Muscle of back (tissue), 3 donors: ENCODE measurements at regions not wholly inside any gene's neighbourhood (a gene's known extent, or its start where the extent isn't known, plus 50 kb on each side); places are given as distances from the start of the nearest gene placed in this dataset.
"Not testable (repeated sequence)": the region's sequence is repeated elsewhere in the genome, so short reads cannot be mapped to it uniquely, and the experiment has no call there.

Experiments used
- DNase-seq, 3 donors: peaks; one replicate each; pipeline versions ENCODE4 v3.0.0 to v3.0.0-alpha.2; 2013

- DNase-seq = peak in 2 of 3 donors; percentile 6 to 23
Observed at GRCh38 chr13:70310396-70311119, 202.3 kb upstream of the KLHL1 start.

DNA sequence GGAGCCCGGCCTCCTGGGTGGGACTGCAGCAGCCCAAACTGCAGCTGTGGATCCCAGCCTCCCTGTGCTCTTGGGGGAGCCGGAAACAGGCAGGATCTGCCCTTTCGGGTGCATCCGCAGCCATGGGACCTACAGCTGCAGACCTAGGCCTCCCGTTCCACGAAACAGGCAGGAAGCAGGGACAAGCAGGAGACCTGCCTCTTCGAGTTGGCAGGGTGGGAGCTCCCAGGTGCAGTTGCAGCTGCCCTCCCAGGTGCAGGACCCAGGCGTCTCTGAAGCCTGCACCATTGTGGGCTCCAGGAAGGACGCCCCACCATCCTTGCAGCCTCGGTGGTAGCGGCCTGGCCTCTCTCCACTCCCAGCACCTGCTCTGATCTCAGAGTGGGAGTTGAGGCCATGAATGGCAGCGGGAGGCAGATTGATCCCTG lies 189.0 kb upstream of the KLHL1 start:
- no peak for DNase-seq

DNA sequence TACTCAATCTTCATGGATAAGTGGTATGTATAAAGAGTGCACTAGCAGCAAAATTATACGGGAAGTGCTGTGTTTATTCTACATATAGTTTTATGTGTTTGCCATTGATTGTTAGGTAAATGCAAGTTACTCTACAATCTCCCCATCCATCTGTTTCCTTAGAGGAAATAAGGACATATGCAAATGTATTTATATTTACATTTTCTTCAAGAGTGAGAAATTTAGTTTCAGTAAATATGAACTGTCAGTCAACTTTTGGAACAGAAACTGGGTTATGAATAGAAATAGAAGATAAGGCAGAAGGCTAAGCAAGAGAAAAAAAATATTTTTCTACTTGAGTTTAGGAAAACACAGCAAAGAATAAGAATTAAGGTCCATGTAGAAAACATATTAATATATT lies 176.1 kb upstream of the KLHL1 start:
- no peak for DNase-seq

GRCh38 chr13:70275841-70276240 lies 167.6 kb upstream of the KLHL1 start:
- no peak for DNase-seq

GRCh38 chr13:70255406-70255991 lies 147.2 kb upstream of the KLHL1 start:
- no peak for DNase-seq

- no peak for DNase-seq
Observed at GRCh38 chr13:70253834-70254233, 145.6 kb upstream of the KLHL1 start.

DNA sequence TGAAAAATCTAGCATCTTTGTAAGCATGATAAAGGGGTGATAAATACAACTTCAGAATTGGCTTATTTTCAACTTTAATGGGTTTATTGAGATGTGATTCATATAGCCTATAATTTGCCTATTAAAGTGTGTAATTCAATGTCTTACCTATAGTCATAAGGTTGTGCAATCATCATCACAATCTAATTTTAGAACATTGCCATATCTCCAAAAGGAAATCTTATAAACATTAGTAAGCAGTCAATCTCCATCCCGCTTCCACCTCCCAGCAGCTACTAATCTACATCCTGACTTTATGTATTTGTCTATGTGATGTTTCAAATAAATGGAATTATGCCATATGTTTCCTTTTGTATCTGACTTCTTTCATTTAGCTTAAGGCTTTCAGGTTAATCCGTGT lies 145.2 kb upstream of the KLHL1 start:
- DNase-seq = no peak

DNA sequence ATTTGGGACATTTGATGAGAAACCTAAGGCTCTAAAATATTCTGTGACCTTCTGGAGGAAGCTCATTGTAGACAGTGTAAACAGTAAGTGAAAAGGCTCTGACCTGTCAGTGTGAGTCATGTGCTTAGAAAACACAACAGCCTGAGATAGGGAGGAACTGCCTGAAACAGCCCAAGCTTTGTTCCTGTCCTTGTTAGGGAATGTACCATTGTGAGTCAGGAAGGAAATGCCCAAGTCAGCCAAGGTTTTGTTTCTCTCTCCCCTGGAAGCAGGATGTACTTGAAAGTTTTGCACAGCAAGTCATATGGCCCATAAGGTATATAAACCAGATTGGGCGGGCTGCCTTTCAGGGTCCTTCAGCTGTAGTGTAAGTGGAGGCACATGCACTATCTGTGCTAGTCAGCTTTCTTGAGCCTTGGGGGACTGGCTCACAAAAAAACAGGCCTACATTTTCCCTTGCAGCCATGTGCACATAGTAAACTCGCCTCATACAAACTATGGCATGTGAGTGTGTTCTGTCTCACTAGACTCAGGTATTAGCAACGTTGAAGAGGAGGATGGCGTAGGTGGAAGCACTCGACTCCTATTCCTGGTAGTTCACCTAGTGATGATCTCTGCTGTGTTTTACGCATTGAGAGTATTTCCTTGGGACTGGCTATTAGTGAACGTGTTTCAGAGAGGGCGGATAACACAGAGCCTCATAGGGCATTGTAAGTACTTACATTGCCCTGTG lies 141.2 kb upstream of the KLHL1 start:
- DNase-seq = no peak

DNA sequence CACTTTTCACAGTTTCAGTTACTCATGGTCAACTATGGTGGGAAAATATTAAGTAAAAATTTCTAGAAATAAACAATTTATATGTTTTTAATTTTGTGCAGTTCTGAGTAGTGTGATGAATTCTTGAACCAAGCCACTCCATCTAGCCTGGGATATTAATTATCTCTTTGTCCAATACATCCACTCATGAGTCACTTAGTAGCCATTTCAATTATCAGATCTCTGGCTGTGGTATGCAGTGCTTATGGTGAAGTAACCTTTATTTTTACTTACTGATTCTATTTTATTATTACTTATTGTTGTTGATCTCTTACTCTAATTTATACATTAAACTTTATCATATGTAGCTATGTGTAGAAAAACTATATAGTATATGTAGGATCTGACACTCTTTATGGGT lies 128.9 kb upstream of the KLHL1 start:
- DNase-seq = no peak

GRCh38 chr13:70235565-70235964 lies 127.3 kb upstream of the KLHL1 start:
- no peak for DNase-seq

DNA sequence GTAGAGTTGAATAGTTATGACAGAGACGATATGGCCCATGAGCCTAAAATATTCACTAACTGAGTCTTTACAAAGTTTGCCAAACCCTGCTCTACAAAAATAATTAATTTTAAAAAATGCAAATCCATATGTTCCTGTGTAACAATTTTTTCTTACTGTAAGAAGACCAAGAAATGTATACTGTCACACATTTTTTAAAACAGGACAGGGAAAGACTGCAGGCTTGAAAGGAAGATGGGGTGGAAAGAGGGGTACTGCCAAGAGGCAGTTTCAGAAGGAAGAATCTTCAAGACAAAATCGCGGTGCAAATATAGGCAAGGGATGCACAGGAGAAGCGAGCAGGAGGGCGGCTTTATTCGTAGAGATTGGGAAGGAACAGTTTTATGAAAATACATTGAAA lies 115.7 kb upstream of the KLHL1 start:
- DNase-seq = no peak

DNA sequence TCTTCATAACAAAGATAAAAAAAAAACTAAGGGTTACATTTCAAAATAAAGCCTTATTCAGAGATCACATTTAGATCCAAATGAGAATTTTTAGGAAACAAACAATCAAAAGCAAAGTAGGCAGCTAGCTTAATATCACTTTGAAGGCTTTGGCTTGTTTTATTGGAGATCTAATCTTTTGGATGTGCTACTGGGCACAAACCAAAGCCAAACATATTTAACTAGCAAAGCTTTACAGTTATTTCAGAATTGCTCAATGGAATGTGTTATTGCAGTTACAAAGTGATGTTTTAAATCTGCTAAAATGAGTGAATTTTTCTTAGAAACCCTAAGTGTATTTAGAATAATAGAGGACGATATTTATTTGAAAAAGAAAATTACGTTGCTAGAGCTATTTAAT lies 114.7 kb upstream of the KLHL1 start:
- no peak for DNase-seq

- DNase-seq = no peak
Observed at GRCh38 chr13:70218618-70219017, 110.4 kb upstream of the KLHL1 start.

DNA sequence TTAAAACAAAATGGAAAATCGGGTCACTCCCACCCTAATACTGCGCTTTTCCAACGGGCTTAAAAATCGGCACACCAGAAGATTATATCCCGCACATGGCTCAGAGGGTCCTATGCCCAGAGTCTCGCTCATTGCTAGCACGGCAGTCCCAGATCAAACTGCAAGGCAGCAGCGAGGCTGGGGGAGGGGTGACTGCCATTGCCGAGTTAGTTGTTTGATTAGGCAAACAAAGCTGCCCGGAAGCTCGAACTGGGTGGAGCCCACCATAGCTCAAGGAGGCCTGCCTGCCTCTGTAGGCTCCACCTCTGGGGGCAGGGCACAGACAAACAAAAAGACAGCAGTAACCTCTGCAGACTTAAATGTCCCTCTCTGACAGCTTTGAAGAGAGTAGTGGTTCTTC lies 100.7 kb upstream of the KLHL1 start:
- not testable (repeated sequence) for DNase-seq

GRCh38 chr13:70206671-70207070 lies 98.4 kb upstream of the KLHL1 start:
- no peak for DNase-seq

DNA sequence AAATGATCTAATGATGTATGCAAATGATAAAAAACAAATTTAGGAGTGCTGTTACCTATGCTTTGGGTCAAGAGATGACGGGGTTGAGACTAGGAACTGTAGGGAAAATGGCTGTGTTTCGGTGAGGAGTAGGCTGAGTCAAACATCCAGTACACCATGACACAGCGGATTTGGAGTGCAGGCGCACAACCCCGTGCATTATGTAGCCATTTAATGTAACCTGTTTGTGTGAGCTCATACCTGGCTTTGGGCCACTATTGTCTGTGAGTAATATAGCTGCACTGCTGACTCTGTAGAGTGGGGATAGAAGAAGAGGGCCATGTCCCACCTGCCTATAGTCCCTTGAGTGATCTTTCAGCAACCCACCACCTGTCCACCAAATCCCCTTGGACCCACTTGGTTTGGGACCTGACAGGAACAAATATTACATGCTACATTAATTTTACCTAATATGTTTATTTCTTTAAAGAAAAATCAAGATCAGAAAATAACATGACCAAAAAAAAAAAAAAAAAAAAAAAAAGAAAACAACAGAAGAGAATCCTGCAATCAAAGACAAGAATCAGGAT lies 95.5 kb upstream of the KLHL1 start:
- DNase-seq = no peak

DNA sequence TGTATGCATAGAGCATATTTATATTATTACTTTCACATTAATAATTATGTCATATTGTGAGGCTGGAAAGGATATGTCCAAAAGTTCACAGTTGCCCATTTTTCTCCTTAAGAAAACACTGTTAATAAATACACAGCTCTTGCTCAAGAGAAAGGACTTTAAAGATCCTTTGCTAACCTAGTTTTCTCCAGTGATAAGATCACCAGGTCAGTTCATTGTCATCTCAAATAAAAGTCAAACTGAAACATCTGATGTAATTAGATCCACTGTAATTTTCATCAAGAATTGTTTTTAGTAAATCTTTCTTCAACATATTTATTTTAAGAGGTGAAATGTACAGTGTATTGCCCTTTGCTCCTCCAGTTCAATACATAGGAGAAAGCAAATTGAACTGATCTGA lies 82.8 kb upstream of the KLHL1 start:
- DNase-seq = no peak

DNA sequence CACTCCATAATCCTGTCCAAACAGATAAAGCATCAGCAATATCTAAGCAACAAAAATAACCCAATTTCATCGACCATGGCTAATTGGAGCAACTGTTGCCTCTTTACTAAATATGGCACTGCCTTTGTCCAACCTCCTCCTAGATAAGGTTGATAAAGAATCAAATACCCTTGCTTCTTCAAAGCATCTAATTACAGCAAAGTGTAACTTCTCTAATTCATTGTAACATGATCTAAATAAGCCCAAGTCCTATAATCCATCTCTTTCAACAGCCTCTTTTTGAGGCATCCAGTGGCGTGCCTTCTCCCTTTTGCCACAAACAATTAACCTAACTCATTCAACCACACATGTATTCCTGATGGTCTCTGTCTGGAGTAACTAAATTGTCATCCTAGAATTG lies 81.7 kb upstream of the KLHL1 start:
- no peak for DNase-seq

- no peak for DNase-seq
Observed at GRCh38 chr13:70188567-70188966, 80.3 kb upstream of the KLHL1 start.

DNA sequence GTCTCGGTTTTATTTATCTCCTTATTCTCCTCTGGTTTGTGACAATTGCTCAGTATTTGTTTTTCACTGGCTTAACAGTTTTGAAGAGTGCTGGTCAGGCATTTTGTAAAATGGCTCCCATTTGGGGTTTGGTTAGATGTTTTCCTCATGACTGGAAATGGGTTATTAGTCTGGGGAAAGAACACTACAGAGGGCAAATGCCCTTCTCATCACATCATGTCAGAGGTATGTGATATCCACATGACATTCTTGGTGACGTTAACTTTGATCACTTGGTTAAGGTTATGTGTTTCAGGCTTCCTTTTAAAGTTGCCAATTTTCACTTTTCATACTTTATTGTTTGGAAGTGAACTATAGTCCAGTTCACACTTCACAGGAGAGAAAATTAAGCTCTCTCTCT lies 74.8 kb upstream of the KLHL1 start:
- no peak for DNase-seq
